MM.1S (cell line): ENCODE measurements at regions not wholly inside any gene's neighbourhood (a gene's known extent, or its start where the extent isn't known, plus 50 kb on each side); places are given as distances from the start of the nearest gene placed in this dataset.

Source experiments
- DNase-seq: peaks from one replicate; pipeline ENCODE4 v3.0.0-alpha.2; 2015
- H2AFZ ChIP-seq: fragments of 300-600 bp; sonication (generic); 2 replicates; pipeline ENCODE4 v1.6.0; 2016; ENCODE audit warnings: antibody characterized with exemption, low read length
- H3F3A ChIP-seq: fragments of 300-600 bp; sonication (generic); 2 replicates; pipeline ENCODE4 v1.6.1; 2016; ENCODE audit warnings: mild to moderate bottlenecking, antibody characterized with exemption, low read length, moderate library complexity, mixed read lengths; ENCODE audit not compliant: insufficient read depth
- H3K27ac ChIP-seq: fragments of 300-600 bp; sonication (generic); 2 replicates; pipeline ENCODE4 v1.5.1; 2016; ENCODE audit warnings: mild to moderate bottlenecking, low read length
- H3K27me3 ChIP-seq: fragments of 300-600 bp; sonication (generic); replicated peaks from 2 replicates; pipeline ENCODE4 v1.6.0; 2016; ENCODE audit warnings: low read length; ENCODE audit not compliant: insufficient read depth
- H3K36me3 ChIP-seq: fragments of 300-600 bp; sonication (generic); replicated peaks from 2 replicates; pipeline ENCODE4 v1.6.1; 2016; ENCODE audit warnings: mild to moderate bottlenecking, low read length, mixed read lengths; ENCODE audit not compliant: insufficient read depth
- H3K4me1 ChIP-seq: fragments of 300-600 bp; sonication (generic); 2 replicates; pipeline ENCODE4 v1.6.1; 2016; ENCODE audit warnings: low read length, mixed read lengths
- H3K4me2 ChIP-seq: fragments of 300-600 bp; sonication (generic); 2 replicates; pipeline ENCODE4 v1.6.0; 2016; ENCODE audit warnings: low read depth, low read length
- H3K4me3 ChIP-seq: fragments of 300-600 bp; sonication (generic); 2 replicates; pipeline ENCODE4 v1.5.1; 2016; ENCODE audit warnings: low read length, mixed read lengths
- H3K79me2 ChIP-seq: fragments of 300-600 bp; sonication (generic); 2 replicates; pipeline ENCODE4 v1.6.1; 2016; ENCODE audit warnings: mixed run types, low read length, mixed read lengths
- H3K9ac ChIP-seq: fragments of 300-600 bp; sonication (generic); 2 replicates; pipeline ENCODE4 v1.6.1; 2016; ENCODE audit warnings: low read length, mixed read lengths
- H3K9me2 ChIP-seq: fragments of 300-600 bp; sonication (generic); replicated peaks from 2 replicates; pipeline ENCODE4 v1.6.1; 2016; ENCODE audit warnings: mild to moderate bottlenecking, low read length, mixed read lengths; ENCODE audit not compliant: insufficient read depth
- H3K9me3 ChIP-seq: fragments of 300-600 bp; sonication (generic); replicated peaks from 2 replicates; pipeline ENCODE4 v1.6.1; 2016; ENCODE audit warnings: mild to moderate bottlenecking, low read length, mixed read lengths; ENCODE audit not compliant: insufficient read depth
- H4K20me1 ChIP-seq: fragments of 300-600 bp; sonication (generic); 2 replicates; pipeline ENCODE4 v1.6.1; 2016; ENCODE audit warnings: mild to moderate bottlenecking, low read length, moderate library complexity, mixed read lengths; ENCODE audit not compliant: insufficient read depth
- EZH2 ChIP-seq: fragments of 300-600 bp; sonication (generic); optimal IDR thresholded peaks from 2 replicates; pipeline ENCODE3; 2017; ENCODE audit warnings: low read depth, mild to moderate bottlenecking, antibody characterized with exemption, low read length, mixed read lengths
- EZH2phosphoT487 ChIP-seq: fragments of 300-600 bp; sonication (generic); IDR thresholded peaks from 2 replicates; pipeline ENCODE4 v1.6.1; 2018; ENCODE audit warnings: antibody characterized with exemption, low read length
- TF ChIP-seq, protein P1 (sequence below): fragments of 300-600 bp; sonication (generic); IDR thresholded peaks from 2 replicates; pipeline ENCODE4 v1.5.1; 2016; ENCODE audit warnings: antibody characterized with exemption, low read length, mixed read lengths

DNA sequence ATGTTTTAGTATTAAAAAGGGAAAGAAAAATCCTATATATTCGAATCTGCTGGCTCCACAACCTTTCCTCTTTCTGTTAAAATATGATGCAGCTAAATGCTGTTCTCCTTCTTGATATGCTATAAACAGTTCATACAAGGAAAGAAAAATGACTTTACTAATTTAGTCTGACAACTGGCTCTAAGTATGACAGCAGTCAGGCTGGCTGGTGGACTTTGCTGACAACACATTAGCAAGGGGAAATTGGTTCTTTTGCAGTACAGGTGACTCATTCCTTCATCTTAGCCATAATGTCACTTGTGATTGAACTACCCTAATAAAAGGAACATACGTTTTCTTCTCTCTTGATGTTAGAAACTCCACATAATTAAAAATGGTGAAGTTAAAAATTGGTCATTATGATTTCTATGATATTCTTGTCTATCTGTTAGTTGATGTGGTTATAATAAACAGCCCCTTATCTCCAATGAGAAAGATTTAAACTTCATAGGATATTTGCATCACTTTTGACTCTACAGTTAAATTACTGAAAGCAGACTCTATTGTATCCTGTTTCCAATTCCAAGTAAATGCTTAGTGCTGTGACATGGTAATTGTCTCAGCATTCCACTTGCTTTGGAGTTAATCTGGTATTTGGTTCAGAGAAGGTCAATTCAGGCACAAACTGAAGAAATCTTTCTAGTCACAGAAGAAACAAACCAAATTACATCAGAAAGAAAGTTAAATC is 315.3 kb upstream of the GULP1 start:
- Histone ChIP-seq H2AFZ (no peak overlapping the region), H3K4me3 (no peak overlapping the region), H3F3A (no peaks in the 10 kb centered on the region), H3K27ac (no peak overlapping the region), H3K4me1 (no peaks in the 10 kb centered on the region), H3K27me3 (no peaks in the 10 kb centered on the region), H3K79me2 (no peaks in the 10 kb centered on the region), H4K20me1 (no peaks in the 10 kb centered on the region), H3K9ac (no peak overlapping the region), H3K4me2 (no peak overlapping the region), H3K36me3 (no peaks in the 10 kb centered on the region), H3K9me2 (no peaks in the 10 kb centered on the region), H3K9me3 (no peaks in the 10 kb centered on the region)
- no peak for DNase-seq
- no peak for TF ChIP-seq EZH2

DNA sequence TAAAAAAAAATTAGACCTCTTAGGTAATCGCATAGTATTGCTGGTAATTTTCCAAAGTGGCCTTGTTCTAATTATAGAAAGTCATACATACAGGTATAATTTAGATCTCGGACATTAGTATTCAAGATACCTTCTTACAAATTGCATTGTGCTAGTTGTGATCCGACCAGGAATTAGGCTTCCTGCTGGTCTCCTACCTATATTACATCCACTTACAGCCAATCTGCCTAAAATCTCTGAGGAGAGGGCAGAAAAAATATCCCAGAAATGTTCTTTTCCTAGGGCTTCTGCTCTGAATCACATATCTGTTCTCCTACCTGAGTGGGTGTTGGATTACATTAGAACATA is 314.7 kb upstream of the GULP1 start:
- no peaks in the 10 kb centered on the region for H3K9me2 ChIP-seq
- H3K4me1 ChIP-seq: peaks cover 3% of the 10 kb centered on the region
- H3K9me3 ChIP-seq: no peaks in the 10 kb centered on the region
- H3K4me2 ChIP-seq: no peak overlapping the region
- TF ChIP-seq, protein P1, sequence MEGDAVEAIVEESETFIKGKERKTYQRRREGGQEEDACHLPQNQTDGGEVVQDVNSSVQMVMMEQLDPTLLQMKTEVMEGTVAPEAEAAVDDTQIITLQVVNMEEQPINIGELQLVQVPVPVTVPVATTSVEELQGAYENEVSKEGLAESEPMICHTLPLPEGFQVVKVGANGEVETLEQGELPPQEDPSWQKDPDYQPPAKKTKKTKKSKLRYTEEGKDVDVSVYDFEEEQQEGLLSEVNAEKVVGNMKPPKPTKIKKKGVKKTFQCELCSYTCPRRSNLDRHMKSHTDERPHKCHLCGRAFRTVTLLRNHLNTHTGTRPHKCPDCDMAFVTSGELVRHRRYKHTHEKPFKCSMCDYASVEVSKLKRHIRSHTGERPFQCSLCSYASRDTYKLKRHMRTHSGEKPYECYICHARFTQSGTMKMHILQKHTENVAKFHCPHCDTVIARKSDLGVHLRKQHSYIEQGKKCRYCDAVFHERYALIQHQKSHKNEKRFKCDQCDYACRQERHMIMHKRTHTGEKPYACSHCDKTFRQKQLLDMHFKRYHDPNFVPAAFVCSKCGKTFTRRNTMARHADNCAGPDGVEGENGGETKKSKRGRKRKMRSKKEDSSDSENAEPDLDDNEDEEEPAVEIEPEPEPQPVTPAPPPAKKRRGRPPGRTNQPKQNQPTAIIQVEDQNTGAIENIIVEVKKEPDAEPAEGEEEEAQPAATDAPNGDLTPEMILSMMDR: no peak
- TF ChIP-seq EZH2 (no peak), EZH2phosphoT487 (no peak)
- no peak for DNase-seq
- H3F3A ChIP-seq: no peaks in the 10 kb centered on the region
- no peak overlapping the region for H3K4me3 ChIP-seq
- no peaks in the 10 kb centered on the region for H4K20me1 ChIP-seq
- H3K27ac ChIP-seq: no peak overlapping the region
- H3K36me3 ChIP-seq: no peaks in the 10 kb centered on the region
- H3K9ac ChIP-seq: no peak overlapping the region
- no peaks in the 10 kb centered on the region for H3K79me2 ChIP-seq
- H3K27me3 ChIP-seq: no peaks in the 10 kb centered on the region
- H2AFZ ChIP-seq: no peak overlapping the region

DNA sequence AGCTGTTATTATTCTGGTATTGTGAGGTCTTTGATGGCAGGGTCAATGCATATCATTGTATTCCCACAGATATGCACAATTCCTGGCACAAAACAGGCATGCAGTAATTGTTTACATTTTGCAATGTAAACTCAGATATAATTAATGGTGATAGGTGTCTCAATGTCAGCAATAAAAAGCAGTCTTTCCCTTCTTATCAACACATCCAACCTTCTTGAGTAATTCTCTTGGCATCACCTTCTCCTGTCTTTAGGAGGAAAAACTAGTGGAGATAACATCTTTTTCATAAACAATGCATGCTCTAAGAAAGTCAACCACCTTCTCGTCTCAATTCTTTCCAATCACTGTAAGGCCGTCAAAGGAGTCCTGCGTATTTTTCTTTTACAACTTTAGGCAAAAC is 313.3 kb upstream of the GULP1 start:
- Histone ChIP-seq H3K9me2 (no peaks in the 10 kb centered on the region), H3K4me1 (peaks cover 13% of the 10 kb centered on the region), H3K9me3 (no peaks in the 10 kb centered on the region), H3K36me3 (no peaks in the 10 kb centered on the region), H3K27me3 (no peaks in the 10 kb centered on the region), H3K27ac (no peak overlapping the region), H3K79me2 (no peaks in the 10 kb centered on the region), H3F3A (peaks cover 12% of the 10 kb centered on the region), H4K20me1 (no peaks in the 10 kb centered on the region), H3K9ac (no peak overlapping the region), H3K4me2 (no peak overlapping the region), H3K4me3 (no peak overlapping the region), H2AFZ (no peak overlapping the region)
- no peak for DNase-seq
- TF ChIP-seq EZH2phosphoT487 (no peak), EZH2 (no peak)
- TF ChIP-seq, protein P1: no peak

DNA sequence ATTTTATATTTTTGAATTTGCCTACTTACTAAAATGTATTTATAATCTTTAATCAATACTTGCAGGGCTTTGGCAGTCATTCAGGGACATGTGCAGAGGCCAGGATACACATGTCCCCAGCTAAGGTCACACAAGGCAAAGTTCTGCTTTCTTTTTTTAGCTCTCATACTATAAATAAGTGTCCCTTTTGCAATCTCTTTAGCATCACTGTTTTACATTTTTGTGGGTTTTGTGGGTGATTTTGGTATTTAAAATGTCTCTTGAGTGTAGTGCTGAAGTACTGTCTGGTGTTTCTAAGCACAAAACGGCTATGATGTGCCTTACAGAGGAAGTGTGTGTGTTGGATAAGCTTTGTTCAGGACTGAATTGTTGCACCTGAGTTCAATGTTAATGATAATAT is 309.0 kb upstream of the GULP1 start:
- Histone ChIP-seq H3K27ac (peak overlapping the region; percentile 72; the same call in 1 of the 2 replicates), H3K79me2 (no peaks in the 10 kb centered on the region), H3K9ac (peak overlapping the region; percentile 21; the same call in 1 of the 2 replicates), H3K36me3 (no peaks in the 10 kb centered on the region), H3K9me3 (no peaks in the 10 kb centered on the region), H2AFZ (no peak overlapping the region), H3K4me3 (no peak overlapping the region), H3K27me3 (no peaks in the 10 kb centered on the region), H3F3A (peaks cover 36% of the 10 kb centered on the region), H3K4me1 (peaks cover 53% of the 10 kb centered on the region), H3K4me2 (peak overlapping the region; percentile 36), H3K9me2 (no peaks in the 10 kb centered on the region), H4K20me1 (no peaks in the 10 kb centered on the region)
- TF ChIP-seq EZH2phosphoT487 (no peak), EZH2 (no peak)
- TF ChIP-seq, protein P1: no peak
- peak; percentile 96 for DNase-seq
